ENCODE measurements at regions not wholly inside any gene's neighbourhood (a gene's known extent, or its start where the extent isn't known, plus 50 kb on each side); places are given as distances from the start of the nearest gene placed in this dataset.

DNA sequence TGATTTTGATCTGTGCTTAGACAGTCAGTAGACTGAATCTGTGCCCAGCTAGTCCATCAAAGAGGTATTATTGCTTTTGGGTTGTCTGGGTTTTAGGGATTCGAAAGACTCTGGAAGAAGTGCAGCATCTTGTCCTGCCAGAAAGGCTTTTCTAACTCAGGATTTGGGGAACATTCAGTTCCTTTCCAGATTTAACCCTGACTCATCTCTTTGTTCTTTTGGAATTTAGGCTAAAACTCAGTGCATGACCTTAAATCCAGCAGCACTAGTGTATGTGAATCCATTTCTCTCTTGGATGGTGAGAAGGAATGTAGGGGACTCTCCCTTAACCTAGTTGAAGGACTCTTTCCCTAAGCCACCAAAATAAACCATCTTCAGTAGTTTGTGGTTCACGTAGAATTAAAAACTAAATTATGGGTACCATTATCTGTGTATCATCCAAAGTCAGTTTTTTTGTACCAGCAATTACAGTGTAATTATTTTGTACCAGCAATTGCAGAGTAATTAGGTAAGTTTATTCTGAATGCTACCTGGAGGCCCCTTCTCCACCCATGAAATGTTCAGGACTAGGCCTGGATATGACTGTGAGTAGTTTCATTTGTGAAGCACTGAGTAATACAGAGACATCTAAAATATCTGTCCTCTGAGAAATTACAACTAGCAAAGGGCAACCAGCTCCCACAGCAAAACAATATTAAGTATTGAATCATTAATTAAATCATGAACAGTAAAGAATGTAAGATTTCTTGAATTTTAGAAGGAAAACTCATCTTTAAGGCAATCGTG lies 384.0 kb downstream of the TMA16 start:
- 99 to 100% methylated on average over 2 to 3 of the region's 3 CpGs for whole genome bisulfite sequencing, 2 experiments
- no peak overlapping the region for H3K4me3 ChIP-seq (ENCODE audit: insufficient read depth, low read depth, low read length)
- H3K27me3 ChIP-seq (ENCODE audit: control insufficient read depth, insufficient read depth, low read length, poor library complexity, severe bottlenecking): no peaks in the 10 kb centered on the region
- H3K27ac ChIP-seq (ENCODE audit: insufficient read depth, low read depth, low read length, poor library complexity, severe bottlenecking): no peak overlapping the region
- no peaks in the 10 kb centered on the region for H3K4me1 ChIP-seq (ENCODE audit: control insufficient read depth, insufficient read depth, low read length)
- no peaks in the 10 kb centered on the region for H3K9me3 ChIP-seq (ENCODE audit: control insufficient read depth, low read length)
- no peaks in the 10 kb centered on the region for H3K36me3 ChIP-seq (ENCODE audit: control insufficient read depth, insufficient read depth, low read length)

DNA sequence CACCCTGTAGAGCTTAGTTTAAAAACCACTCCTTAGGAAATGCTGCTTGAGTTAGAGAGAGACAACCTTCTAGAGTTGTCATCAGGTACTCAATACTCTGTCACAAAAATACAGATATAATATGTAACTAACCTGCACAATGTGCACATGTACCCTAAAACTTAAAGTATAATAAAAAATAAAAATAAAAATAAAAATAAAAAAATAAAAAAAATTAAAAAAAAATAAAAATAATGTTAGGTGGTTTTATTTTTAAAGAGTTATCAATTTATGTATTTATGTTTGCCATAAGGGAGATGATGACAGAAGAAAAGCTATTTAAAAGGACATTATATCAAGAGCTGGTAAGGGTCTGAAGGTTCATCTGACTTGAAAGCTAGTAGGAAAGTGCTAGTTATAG lies 397.9 kb downstream of the TMA16 start:
- Histone ChIP-seq H3K27ac (ENCODE audit: insufficient read depth, low read depth, low read length, poor library complexity, severe bottlenecking) (no peak overlapping the region), H3K9me3 (ENCODE audit: control insufficient read depth, low read length) (no peaks in the 10 kb centered on the region), H3K4me1 (ENCODE audit: control insufficient read depth, insufficient read depth, low read length) (no peaks in the 10 kb centered on the region), H3K36me3 (ENCODE audit: control insufficient read depth, insufficient read depth, low read length) (no peaks in the 10 kb centered on the region), H3K4me3 (ENCODE audit: insufficient read depth, low read depth, low read length) (no peak overlapping the region), H3K27me3 (ENCODE audit: control insufficient read depth, insufficient read depth, low read length, poor library complexity, severe bottlenecking) (no peaks in the 10 kb centered on the region)

DNA sequence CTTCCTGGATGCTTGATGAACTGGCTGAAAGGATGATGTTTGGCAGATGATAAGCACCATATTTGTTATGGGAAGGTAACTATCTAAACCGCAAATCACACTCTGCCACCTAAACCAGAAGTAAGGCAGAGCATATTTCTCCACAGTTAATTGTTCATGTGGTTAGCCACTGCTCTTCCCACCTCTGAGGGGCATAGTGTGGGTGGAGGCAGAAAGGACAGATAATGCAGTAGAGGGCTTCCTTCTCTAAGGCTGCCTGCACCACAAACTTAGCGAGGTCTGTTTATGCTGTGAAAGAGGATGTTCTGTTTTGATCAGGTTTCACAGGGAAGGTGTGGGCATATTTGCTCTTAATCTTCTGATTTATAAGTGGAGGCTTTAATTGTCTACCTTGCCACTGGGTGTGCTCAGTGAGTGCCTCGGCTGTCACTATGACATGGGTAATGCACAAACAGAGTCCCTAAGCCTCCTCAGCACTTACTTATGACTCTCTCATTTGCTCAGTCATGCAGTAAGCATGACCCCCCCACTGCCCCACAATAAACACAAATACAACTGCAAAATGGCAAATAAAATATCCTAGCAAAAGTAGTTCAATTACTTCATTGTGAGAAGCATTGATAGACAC lies 401.0 kb downstream of the TMA16 start:
- Histone ChIP-seq H3K36me3 (ENCODE audit: control insufficient read depth, insufficient read depth, low read length) (no peaks in the 10 kb centered on the region), H3K27me3 (ENCODE audit: control insufficient read depth, insufficient read depth, low read length, poor library complexity, severe bottlenecking) (no peaks in the 10 kb centered on the region), H3K9me3 (ENCODE audit: control insufficient read depth, low read length) (no peaks in the 10 kb centered on the region), H3K4me1 (ENCODE audit: control insufficient read depth, insufficient read depth, low read length) (no peaks in the 10 kb centered on the region), H3K4me3 (ENCODE audit: insufficient read depth, low read depth, low read length) (no peak overlapping the region), H3K27ac (ENCODE audit: insufficient read depth, low read depth, low read length, poor library complexity, severe bottlenecking) (no peak overlapping the region)
- 87 to 89% methylated on average over 2 to 3 of the region's 3 CpGs for WGBS, 2 experiments

DNA sequence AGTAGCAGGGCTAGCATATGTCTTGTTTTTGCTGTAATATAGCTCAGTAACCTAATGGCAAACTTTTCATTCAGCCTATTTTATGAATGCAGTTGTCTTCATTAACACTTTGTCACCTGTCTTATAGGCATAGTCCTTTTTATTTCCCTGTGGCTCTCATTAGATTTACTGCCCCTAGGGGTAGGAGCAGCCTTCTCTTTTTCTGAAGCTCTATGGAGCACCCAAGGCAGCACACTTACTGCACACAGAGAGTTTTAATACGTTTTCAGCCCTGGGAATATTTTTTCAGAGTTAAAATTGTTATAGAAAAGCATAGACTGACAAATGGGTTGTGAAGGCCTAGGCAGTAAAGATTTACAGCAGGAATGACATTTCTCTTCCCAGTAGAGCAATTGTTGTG lies 406.8 kb downstream of the TMA16 start:
- Histone ChIP-seq H3K4me3 (ENCODE audit: insufficient read depth, low read depth, low read length) (no peak overlapping the region), H3K4me1 (ENCODE audit: control insufficient read depth, insufficient read depth, low read length) (no peaks in the 10 kb centered on the region), H3K9me3 (ENCODE audit: control insufficient read depth, low read length) (no peaks in the 10 kb centered on the region), H3K27me3 (ENCODE audit: control insufficient read depth, insufficient read depth, low read length, poor library complexity, severe bottlenecking) (no peaks in the 10 kb centered on the region), H3K27ac (ENCODE audit: insufficient read depth, low read depth, low read length, poor library complexity, severe bottlenecking) (no peak overlapping the region), H3K36me3 (ENCODE audit: control insufficient read depth, insufficient read depth, low read length) (no peaks in the 10 kb centered on the region)
- whole genome bisulfite sequencing, 2 experiments: 63 to 72% methylated on average over 1 of the region's 1 CpG

DNA sequence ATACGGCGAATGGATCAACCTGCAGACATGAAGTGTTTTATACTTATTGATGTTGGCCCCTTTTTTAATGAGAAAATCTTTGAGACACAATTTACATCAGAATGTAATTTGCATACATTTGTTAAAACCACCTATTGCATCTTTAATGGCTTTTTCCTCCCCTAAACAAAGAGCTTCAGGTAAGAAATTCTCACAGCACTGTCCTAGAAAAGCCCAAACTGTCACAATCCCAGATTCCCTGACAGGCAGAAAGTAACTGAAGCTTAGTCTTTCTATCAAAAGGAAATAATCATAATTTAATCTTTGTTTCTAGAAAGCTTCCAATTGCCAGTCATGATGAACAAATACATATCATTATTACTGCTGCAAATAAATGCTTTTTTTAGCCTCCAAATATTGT lies 407.9 kb downstream of the TMA16 start:
- no peak overlapping the region for H3K4me3 ChIP-seq (ENCODE audit: insufficient read depth, low read depth, low read length)
- H3K27ac ChIP-seq (ENCODE audit: insufficient read depth, low read depth, low read length, poor library complexity, severe bottlenecking): no peak overlapping the region
- H3K4me1 ChIP-seq (ENCODE audit: control insufficient read depth, insufficient read depth, low read length): no peaks in the 10 kb centered on the region
- no peaks in the 10 kb centered on the region for H3K9me3 ChIP-seq (ENCODE audit: control insufficient read depth, low read length)
- WGBS, 2 experiments: 96 to 100% methylated on average over 2 of the region's 2 CpGs
- no peaks in the 10 kb centered on the region for H3K27me3 ChIP-seq (ENCODE audit: control insufficient read depth, insufficient read depth, low read length, poor library complexity, severe bottlenecking)
- no peaks in the 10 kb centered on the region for H3K36me3 ChIP-seq (ENCODE audit: control insufficient read depth, insufficient read depth, low read length)

DNA sequence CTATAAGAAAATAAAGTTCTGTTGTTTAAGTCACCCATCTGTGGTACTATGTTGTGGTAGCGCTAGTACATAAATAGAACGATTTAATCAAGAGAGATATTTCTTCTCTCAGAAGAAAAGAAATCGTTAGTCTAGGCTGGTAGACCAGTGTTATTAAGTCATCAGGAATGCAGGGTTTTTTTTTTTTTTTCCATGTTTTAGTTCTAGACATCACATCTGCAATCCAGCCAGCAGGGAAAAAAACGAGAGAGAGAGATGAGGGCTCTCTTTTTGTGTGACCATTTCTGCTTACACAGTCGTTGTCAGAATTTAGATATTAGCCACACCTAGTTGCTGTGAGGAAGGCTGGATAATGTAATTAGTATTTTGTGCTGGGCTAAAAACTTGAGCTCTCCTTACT lies 417.4 kb downstream of the TMA16 start:
- Histone ChIP-seq H3K9me3 (ENCODE audit: control insufficient read depth, low read length) (no peaks in the 10 kb centered on the region), H3K4me3 (ENCODE audit: insufficient read depth, low read depth, low read length) (no peak overlapping the region), H3K27ac (ENCODE audit: insufficient read depth, low read depth, low read length, poor library complexity, severe bottlenecking) (no peak overlapping the region), H3K27me3 (ENCODE audit: control insufficient read depth, insufficient read depth, low read length, poor library complexity, severe bottlenecking) (no peaks in the 10 kb centered on the region), H3K36me3 (ENCODE audit: control insufficient read depth, insufficient read depth, low read length) (no peaks in the 10 kb centered on the region), H3K4me1 (ENCODE audit: control insufficient read depth, insufficient read depth, low read length) (no peaks in the 10 kb centered on the region)
- WGBS, 2 experiments: 89 to 90% methylated on average over 5 of the region's 5 CpGs

DNA sequence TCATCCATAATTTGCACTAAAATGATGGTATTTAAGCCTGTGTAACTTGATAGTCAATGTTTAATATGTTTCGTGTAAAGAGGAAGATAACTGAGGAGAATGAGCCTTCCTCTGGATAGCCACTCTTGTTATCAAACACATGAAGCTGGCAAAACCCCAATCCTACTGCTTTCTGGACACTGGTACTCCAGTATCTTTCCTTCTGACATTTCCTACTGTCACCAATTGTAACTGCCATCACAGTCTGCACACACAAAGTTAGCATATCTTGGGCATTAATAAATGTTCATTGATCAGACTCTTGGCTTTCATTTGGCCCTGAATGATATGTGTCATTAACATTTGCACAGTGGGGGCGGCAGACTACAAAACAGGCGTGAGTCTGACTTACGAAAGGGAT lies 419.1 kb downstream of the TMA16 start:
- 88 to 90% methylated on average over 2 to 4 of the region's 4 CpGs for WGBS, 2 experiments
- no peak overlapping the region for H3K27ac ChIP-seq (ENCODE audit: insufficient read depth, low read depth, low read length, poor library complexity, severe bottlenecking)
- no peak overlapping the region for H3K4me3 ChIP-seq (ENCODE audit: insufficient read depth, low read depth, low read length)
- H3K4me1 ChIP-seq (ENCODE audit: control insufficient read depth, insufficient read depth, low read length): no peaks in the 10 kb centered on the region
- H3K36me3 ChIP-seq (ENCODE audit: control insufficient read depth, insufficient read depth, low read length): no peaks in the 10 kb centered on the region
- H3K27me3 ChIP-seq (ENCODE audit: control insufficient read depth, insufficient read depth, low read length, poor library complexity, severe bottlenecking): no peaks in the 10 kb centered on the region
- H3K9me3 ChIP-seq (ENCODE audit: control insufficient read depth, low read length): no peaks in the 10 kb centered on the region

DNA sequence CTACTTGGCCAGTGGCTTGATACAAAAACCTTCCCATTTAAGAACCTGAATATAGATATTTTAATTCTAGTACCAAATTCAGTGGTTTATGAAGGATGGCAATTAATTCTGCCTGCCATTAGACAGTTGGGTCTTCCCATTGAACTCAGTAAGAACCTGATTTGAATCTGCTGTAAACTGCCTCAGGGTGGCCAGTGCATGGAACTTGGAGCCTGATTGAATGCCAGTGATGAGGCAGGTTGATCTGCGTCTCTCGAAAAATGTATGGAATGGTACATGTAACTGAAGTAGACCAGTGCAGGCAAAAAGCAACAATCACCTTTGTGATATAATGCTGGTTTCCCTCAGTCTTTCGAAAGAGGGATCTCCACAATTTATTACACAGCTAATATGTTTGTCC lies 421.4 kb downstream of the TMA16 start:
- H3K36me3 ChIP-seq (ENCODE audit: control insufficient read depth, insufficient read depth, low read length): no peaks in the 10 kb centered on the region
- no peaks in the 10 kb centered on the region for H3K27me3 ChIP-seq (ENCODE audit: control insufficient read depth, insufficient read depth, low read length, poor library complexity, severe bottlenecking)
- no peaks in the 10 kb centered on the region for H3K4me1 ChIP-seq (ENCODE audit: control insufficient read depth, insufficient read depth, low read length)
- 93 to 95% methylated on average over 2 to 3 of the region's 3 CpGs for WGBS, 2 experiments
- no peak overlapping the region for H3K4me3 ChIP-seq (ENCODE audit: insufficient read depth, low read depth, low read length)
- no peaks in the 10 kb centered on the region for H3K9me3 ChIP-seq (ENCODE audit: control insufficient read depth, low read length)
- no peak overlapping the region for H3K27ac ChIP-seq (ENCODE audit: insufficient read depth, low read depth, low read length, poor library complexity, severe bottlenecking)

DNA sequence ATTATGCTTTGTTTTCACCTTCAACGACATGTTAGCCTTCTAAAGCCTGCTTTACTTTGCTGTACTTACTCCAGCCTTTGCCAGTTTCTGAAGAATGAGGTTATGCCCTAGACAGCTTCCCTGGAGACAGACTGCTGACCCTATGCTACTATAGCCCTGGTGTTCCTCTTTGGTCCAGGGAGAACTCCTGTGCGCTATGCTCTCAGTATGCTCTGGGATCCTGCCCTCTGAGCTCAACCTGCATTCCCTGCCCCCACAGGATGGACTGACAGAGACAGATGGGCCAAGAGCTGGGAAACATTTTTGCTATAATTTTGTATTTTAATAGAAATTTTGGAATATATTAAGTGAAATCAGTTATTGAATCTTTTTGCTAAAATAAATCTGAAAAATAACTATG lies 425.9 kb downstream of the TMA16 start:
- Histone ChIP-seq H3K27ac (ENCODE audit: insufficient read depth, low read depth, low read length, poor library complexity, severe bottlenecking) (no peak overlapping the region), H3K9me3 (ENCODE audit: control insufficient read depth, low read length) (no peaks in the 10 kb centered on the region), H3K4me1 (ENCODE audit: control insufficient read depth, insufficient read depth, low read length) (no peaks in the 10 kb centered on the region), H3K36me3 (ENCODE audit: control insufficient read depth, insufficient read depth, low read length) (no peaks in the 10 kb centered on the region), H3K27me3 (ENCODE audit: control insufficient read depth, insufficient read depth, low read length, poor library complexity, severe bottlenecking) (no peaks in the 10 kb centered on the region), H3K4me3 (ENCODE audit: insufficient read depth, low read depth, low read length) (no peak overlapping the region)
- 87 to 94% methylated on average over 2 of the region's 2 CpGs for WGBS, 2 experiments

DNA sequence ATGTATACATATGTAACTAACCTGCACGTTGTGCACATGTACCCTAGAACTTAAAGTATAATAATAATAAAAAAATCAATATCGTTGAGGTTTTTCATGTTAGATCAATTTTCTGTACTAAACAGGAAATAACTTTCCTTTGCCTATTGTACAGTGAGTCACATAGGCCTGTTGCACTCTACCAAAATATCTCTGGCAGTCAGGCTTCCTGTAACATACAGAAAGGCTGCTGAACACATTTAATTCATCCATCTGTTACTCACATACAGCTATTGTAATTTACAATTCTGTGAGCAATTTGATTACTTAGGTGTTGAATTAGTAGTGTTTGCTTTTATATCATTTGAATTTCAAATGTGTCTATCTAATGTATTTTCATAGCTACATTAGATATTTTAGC lies 427.8 kb downstream of the TMA16 start:
- H3K9me3 ChIP-seq (ENCODE audit: control insufficient read depth, low read length): no peaks in the 10 kb centered on the region
- 100% methylated on average over 2 of the region's 2 CpGs; no CpG with 5 or more reads in 1 of the 2 experiments for WGBS, 2 experiments
- no peaks in the 10 kb centered on the region for H3K4me1 ChIP-seq (ENCODE audit: control insufficient read depth, insufficient read depth, low read length)
- H3K27me3 ChIP-seq (ENCODE audit: control insufficient read depth, insufficient read depth, low read length, poor library complexity, severe bottlenecking): no peaks in the 10 kb centered on the region
- H3K27ac ChIP-seq (ENCODE audit: insufficient read depth, low read depth, low read length, poor library complexity, severe bottlenecking): no peak overlapping the region
- H3K36me3 ChIP-seq (ENCODE audit: control insufficient read depth, insufficient read depth, low read length): no peaks in the 10 kb centered on the region
- no peak overlapping the region for H3K4me3 ChIP-seq (ENCODE audit: insufficient read depth, low read depth, low read length)

All from ectodermal cell (in vitro differentiated cells).